HepG2 (cell line): ENCODE measurements at regions not wholly inside any gene's neighbourhood (a gene's known extent, or its start where the extent isn't known, plus 50 kb on each side); places are given as distances from the start of the nearest gene placed in this dataset.

Experiments used
- ATAC-seq: fragments of 200-7000 bp; cut with Tn5 transposase; 3 replicates; pipeline ENCODE4 v1.9.1; 2020; ENCODE audit warnings: mild to moderate bottlenecking, moderate library complexity
- BruUV-seq: library from RNA; stranded (reverse); fragments of 400-500 nt; replicated peaks from 2 replicates; lab custom pipeline; 2021; lab: Mats Ljungman, UMichigan
- CTCF ChIA-PET: fragments of 300-600 bp; formaldehyde crosslinking; extraction: SDS; loops from one replicate; lab custom pipeline; 2021; ENCODE audit warnings: low total read pairs, inconsistent platforms, low intra/inter-chr PET ratio; lab: Yijun Ruan, JAX
- POLR2A ChIA-PET: fragments of 350-600 bp; sonication (Branson Sonifier 250); formaldehyde crosslinking; loops from one replicate; lab custom pipeline; 2020; ENCODE audit warnings: antibody characterized with exemption, inconsistent platforms; lab: Yijun Ruan, JAX
- DNase-seq: peaks from one replicate; pipeline ENCODE4 v3.0.0-alpha.2; 2015; ENCODE audit warnings: low spot score
- FAIRE-seq: peaks from 3 replicates; lab custom pipeline; 2011; peaks lifted over from hg19 to GRCh38; lab: Jason Lieb, UNC
- H2AFZ ChIP-seq: one replicate; pipeline ENCODE4 v1.6.1; 2011; ENCODE audit warnings: low read length, inconsistent platforms
- H3K27ac ChIP-seq: fragments of 300-600 bp; 3 replicates; pipeline ENCODE4 v1.8.0; 2011; ENCODE audit warnings: mixed run types, mild to moderate bottlenecking, mixed read lengths, low read length, inconsistent platforms; ENCODE audit not compliant: insufficient read depth; ENCODE audit errors: extremely low read length
- H3K27me3 ChIP-seq, 2 experiments: fragments of 200-600 bp in 1 of 2; 2 replicates in 1 of 2; 3 replicates in 1 of 2; pipeline versions ENCODE4 v1.6.0 to v1.8.0; 2011; ENCODE audit warnings: low read length in 2 of 2, mild to moderate bottlenecking in 2 of 2, moderate library complexity in 2 of 2, inconsistent platforms in 1 of 2; ENCODE audit not compliant: insufficient read depth in 2 of 2, control insufficient read depth in 1 of 2
- H3K36me3 ChIP-seq, 2 experiments: fragments of 200-600 bp in 1 of 2; replicated peaks in 1 of 2; 2 replicates in 1 of 2; 3 replicates in 1 of 2; pipeline versions ENCODE4 v1.5.1 to v1.8.0; 2011; ENCODE audit warnings: low read length in 2 of 2, inconsistent platforms in 1 of 2; ENCODE audit not compliant: insufficient read depth in 2 of 2, control insufficient read depth in 1 of 2
- H3K4me1 ChIP-seq: 2 replicates; pipeline ENCODE4 v1.5.1; 2012; ENCODE audit warnings: low read length, inconsistent platforms; ENCODE audit not compliant: insufficient read depth
- H3K4me2 ChIP-seq: 2 replicates; pipeline ENCODE4 v1.6.0; 2011; ENCODE audit warnings: low read depth, low read length, inconsistent platforms
- H3K4me3 ChIP-seq, 3 experiments: fragments of 200-600 bp in 1 of 3; sonication (generic), shearing (Covaris generic) in 1 of 3; replicated peaks in 1 of 3; 2 replicates each; pipeline ENCODE4 v1.5.1; 2011 to 2016; ENCODE audit warnings: low read length in 3 of 3, inconsistent platforms in 2 of 3, low read depth in 2 of 3, mild to moderate bottlenecking in 2 of 3, control low read depth in 1 of 3, mixed read lengths in 1 of 3; ENCODE audit not compliant: insufficient read depth in 1 of 3
- H3K79me2 ChIP-seq: one replicate; pipeline ENCODE4 v1.6.1; 2011; ENCODE audit warnings: low read length, inconsistent platforms; ENCODE audit not compliant: insufficient read depth
- H3K9ac ChIP-seq: 2 replicates; pipeline ENCODE4 v1.6.0; 2011; ENCODE audit warnings: mild to moderate bottlenecking, low read depth, low read length, inconsistent platforms; ENCODE audit not compliant: insufficient read depth
- H3K9me3 ChIP-seq: 2 replicates; pipeline ENCODE4 v1.5.1; 2012; ENCODE audit warnings: mild to moderate bottlenecking, low read length
- H4K20me1 ChIP-seq: 2 replicates; pipeline ENCODE4 v1.6.0; 2011; ENCODE audit warnings: inconsistent platforms, mild to moderate bottlenecking, low read length, moderate library complexity; ENCODE audit not compliant: insufficient read depth
- DR1 ChIP-seq: sonication (generic); formaldehyde crosslinking; IDR thresholded peaks from 2 replicates; pipeline ENCODE4 v1.8.0; 2021; ENCODE audit warnings: mild to moderate bottlenecking, missing genetic modification reagents, inconsistent platforms
- KDM6A ChIP-seq: IDR thresholded peaks from 2 replicates; pipeline ENCODE4 v1.6.1; 2016; ENCODE audit warnings: low read depth
- KLF16 ChIP-seq, 2 experiments: sonication (generic) in 1 of 2; formaldehyde crosslinking in 1 of 2; IDR thresholded peaks; 2 replicates each; pipeline versions ENCODE4 v1.6.1 to v1.8.0; 2016 to 2023; ENCODE audit warnings: missing genetic modification reagents in 2 of 2, missing compliant biosample characterization in 1 of 2
- MAF1 ChIP-seq: sonication (generic); formaldehyde crosslinking; IDR thresholded peaks from 2 replicates; pipeline ENCODE4 v1.5.0; 2020; ENCODE audit warnings: missing genetic modification reagents, borderline replicate concordance
- MAZ ChIP-seq, 2 experiments: sonication (generic) in 1 of 2; formaldehyde crosslinking in 1 of 2; IDR thresholded peaks; 2 replicates each; pipeline versions ENCODE4 v1.5.0 to v1.6.1; 2012 to 2020; ENCODE audit warnings: low read depth in 2 of 2, mild to moderate bottlenecking in 2 of 2, borderline replicate concordance in 1 of 2, improper control_type of control experiment in 1 of 2, low read length in 1 of 2, missing genetic modification reagents in 1 of 2, moderate library complexity in 1 of 2
- MBD4 ChIP-seq: IDR thresholded peaks from 2 replicates; pipeline ENCODE4 v1.6.1; 2012; ENCODE audit warnings: low read length, inconsistent platforms, borderline replicate concordance
- NCOR1 ChIP-seq: fragments of 200-600 bp; sonication (generic); IDR thresholded peaks from 2 replicates; pipeline ENCODE4 v1.7.0; 2017; ENCODE audit warnings: antibody characterized with exemption, low read length, borderline replicate concordance
- PPARG ChIP-seq: conservative IDR thresholded peaks from 2 replicates; pipeline ENCODE4 v1.6.1; 2016; ENCODE audit warnings: missing biosample characterization, missing genetic modification reagents
- SKI ChIP-seq: fragments of 450-650 bp; IDR thresholded peaks from one replicate; pipeline ENCODE4 v1.6.1; 2018; ENCODE audit warnings: mild to moderate bottlenecking; ENCODE audit not compliant: partially characterized antibody
- ZFP37 ChIP-seq: sonication (generic); formaldehyde crosslinking; IDR thresholded peaks from 2 replicates; pipeline ENCODE4 v1.4.0; 2020; ENCODE audit warnings: missing genetic modification reagents, borderline replicate concordance
- ZNF75D ChIP-seq: sonication (generic); formaldehyde crosslinking; IDR thresholded peaks from 2 replicates; pipeline ENCODE4 v1.8.1; 2023; ENCODE audit warnings: missing genetic modification reagents, mild to moderate bottlenecking, borderline replicate concordance
- WGBS: methylation state at CpG from one replicate; pipeline ENCODE4 v1.1.6; 2017; ENCODE audit warnings: low lambda C conversion rate; 5-methylcytosine and 5-hydroxymethylcytosine counted together
- in situ Hi-C: cut with HindIII; loops from 2 replicates; pipeline ENCODE4 v1.10.0; 2017; ENCODE audit warnings: low pct_unique_long_range_greater_than_20kb; ENCODE audit not compliant: extremely low pct_ligation_motif_present
- intact Hi-C: fragments of 100-400 bp; cut with micrococcal nuclease; formaldehyde crosslinking; loops from one replicate; pipeline ENCODE4 v1.10.0; 2022; ENCODE audit not compliant: unreplicated experiment
- TF ChIP-seq, protein P1 (sequence below): fragments of 450-650 bp; IDR thresholded peaks from 2 replicates; pipeline ENCODE4 v1.6.1; 2017
- TF ChIP-seq, protein P2 (sequence below): sonication (generic); formaldehyde crosslinking; IDR thresholded peaks from 2 replicates; pipeline ENCODE4 v1.4.0; 2020; ENCODE audit warnings: low read depth, missing genetic modification reagents
- TF ChIP-seq, protein P3 (sequence below): sonication (generic); formaldehyde crosslinking; IDR thresholded peaks from 2 replicates; pipeline ENCODE4 v1.5.0; 2020; ENCODE audit warnings: missing genetic modification reagents

DNA sequence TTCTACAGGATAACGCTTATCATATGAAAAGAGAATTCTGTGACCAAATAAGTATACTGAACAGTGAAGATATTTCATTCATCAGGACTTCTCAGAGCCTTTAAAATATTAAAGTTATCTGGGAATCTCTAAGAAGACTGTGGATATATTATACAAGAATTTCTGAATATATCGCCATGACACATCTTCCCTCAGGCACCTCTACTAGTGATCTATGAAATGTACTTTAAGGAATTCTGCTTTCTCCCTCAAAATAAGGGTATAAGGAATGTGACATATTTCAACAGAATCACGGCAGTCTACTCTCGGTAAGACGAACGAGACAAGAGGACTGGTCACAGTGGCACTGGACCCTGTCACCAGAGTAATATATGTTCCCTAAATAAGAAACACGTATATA, 504.2 kb upstream of the PHF14 start:
- no peak for ATAC-seq
- intact Hi-C loops, result no loop called here
- H3K9ac ChIP-seq, result no peak overlapping the region
- no peaks in the 10 kb centered on the region for H3K27me3 ChIP-seq
- no TSS peak for BruUV-seq
- no peaks in the 10 kb centered on the region for H3K79me2 ChIP-seq
- H3K27ac ChIP-seq, result no peak overlapping the region
- POLR2A ChIA-PET, result no interaction called here
- DNase-seq, result no peak
- H4K20me1 ChIP-seq, result no peaks in the 10 kb centered on the region
- H3K4me3 ChIP-seq, result no peak overlapping the region
- H3K36me3 ChIP-seq, result no peaks in the 10 kb centered on the region
- H3K4me1 ChIP-seq, result no peaks in the 10 kb centered on the region
- WGBS, result 2% methylated on average over 7 of the region's 7 CpGs
- no peak for FAIRE-seq
- CTCF ChIA-PET, result no interaction called here
- no peak overlapping the region for H3K4me2 ChIP-seq
- H3K9me3 ChIP-seq, result peaks cover 20% of the 10 kb centered on the region
- in situ Hi-C loops, result no loop called here
- no peak overlapping the region for H2AFZ ChIP-seq
- TF ChIP-seq MBD4 (no peak), DR1 (CRISPR knock-in tag) (no peak), SKI (no peak), PPARG (no peak), ZFP37 (CRISPR knock-in tag) (no peak), MAF1 (CRISPR knock-in tag) (no peak), KDM6A (CRISPR knock-in tag) (no peak), NCOR1 (no peak), MAZ (IDR thresholded peaks at IDR 0.05; ENCODE audit: borderline replicate concordance, low read depth, low read length) (no peak), MAZ (CRISPR knock-in tag; IDR thresholded peaks at IDR 0.05; ENCODE audit: low read depth) (no peak), KLF16 (CRISPR knock-in tag; IDR thresholded peaks at IDR 0.05) (no peak), ZNF75D (CRISPR knock-in tag) (no peak)
- TF ChIP-seq, protein P1, sequence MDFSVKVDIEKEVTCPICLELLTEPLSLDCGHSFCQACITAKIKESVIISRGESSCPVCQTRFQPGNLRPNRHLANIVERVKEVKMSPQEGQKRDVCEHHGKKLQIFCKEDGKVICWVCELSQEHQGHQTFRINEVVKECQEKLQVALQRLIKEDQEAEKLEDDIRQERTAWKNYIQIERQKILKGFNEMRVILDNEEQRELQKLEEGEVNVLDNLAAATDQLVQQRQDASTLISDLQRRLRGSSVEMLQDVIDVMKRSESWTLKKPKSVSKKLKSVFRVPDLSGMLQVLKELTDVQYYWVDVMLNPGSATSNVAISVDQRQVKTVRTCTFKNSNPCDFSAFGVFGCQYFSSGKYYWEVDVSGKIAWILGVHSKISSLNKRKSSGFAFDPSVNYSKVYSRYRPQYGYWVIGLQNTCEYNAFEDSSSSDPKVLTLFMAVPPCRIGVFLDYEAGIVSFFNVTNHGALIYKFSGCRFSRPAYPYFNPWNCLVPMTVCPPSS, result no peak
- TF ChIP-seq, protein P2, sequence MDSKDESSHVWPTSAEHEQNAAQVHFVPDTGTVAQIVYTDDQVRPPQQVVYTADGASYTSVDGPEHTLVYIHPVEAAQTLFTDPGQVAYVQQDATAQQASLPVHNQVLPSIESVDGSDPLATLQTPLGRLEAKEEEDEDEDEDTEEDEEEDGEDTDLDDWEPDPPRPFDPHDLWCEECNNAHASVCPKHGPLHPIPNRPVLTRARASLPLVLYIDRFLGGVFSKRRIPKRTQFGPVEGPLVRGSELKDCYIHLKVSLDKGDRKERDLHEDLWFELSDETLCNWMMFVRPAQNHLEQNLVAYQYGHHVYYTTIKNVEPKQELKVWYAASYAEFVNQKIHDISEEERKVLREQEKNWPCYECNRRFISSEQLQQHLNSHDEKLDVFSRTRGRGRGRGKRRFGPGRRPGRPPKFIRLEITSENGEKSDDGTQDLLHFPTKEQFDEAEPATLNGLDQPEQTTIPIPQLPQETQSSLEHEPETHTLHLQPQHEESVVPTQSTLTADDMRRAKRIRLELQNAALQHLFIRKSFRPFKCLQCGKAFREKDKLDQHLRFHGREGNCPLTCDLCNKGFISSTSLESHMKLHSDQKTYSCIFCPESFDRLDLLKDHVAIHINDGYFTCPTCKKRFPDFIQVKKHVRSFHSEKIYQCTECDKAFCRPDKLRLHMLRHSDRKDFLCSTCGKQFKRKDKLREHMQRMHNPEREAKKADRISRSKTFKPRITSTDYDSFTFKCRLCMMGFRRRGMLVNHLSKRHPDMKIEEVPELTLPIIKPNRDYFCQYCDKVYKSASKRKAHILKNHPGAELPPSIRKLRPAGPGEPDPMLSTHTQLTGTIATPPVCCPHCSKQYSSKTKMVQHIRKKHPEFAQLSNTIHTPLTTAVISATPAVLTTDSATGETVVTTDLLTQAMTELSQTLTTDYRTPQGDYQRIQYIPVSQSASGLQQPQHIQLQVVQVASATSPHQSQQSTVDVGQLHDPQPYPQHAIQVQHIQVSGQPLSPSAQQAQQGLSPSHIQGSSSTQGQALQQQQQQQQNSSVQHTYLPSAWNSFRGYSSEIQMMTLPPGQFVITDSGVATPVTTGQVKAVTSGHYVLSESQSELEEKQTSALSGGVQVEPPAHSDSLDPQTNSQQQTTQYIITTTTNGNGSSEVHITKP, result no peak
- TF ChIP-seq, protein P3, sequence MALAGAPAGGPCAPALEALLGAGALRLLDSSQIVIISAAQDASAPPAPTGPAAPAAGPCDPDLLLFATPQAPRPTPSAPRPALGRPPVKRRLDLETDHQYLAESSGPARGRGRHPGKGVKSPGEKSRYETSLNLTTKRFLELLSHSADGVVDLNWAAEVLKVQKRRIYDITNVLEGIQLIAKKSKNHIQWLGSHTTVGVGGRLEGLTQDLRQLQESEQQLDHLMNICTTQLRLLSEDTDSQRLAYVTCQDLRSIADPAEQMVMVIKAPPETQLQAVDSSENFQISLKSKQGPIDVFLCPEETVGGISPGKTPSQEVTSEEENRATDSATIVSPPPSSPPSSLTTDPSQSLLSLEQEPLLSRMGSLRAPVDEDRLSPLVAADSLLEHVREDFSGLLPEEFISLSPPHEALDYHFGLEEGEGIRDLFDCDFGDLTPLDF (CRISPR knock-in tag), result no peak
